ENCODE measurements at regions not wholly inside any gene's neighbourhood (a gene's known extent, or its start where the extent isn't known, plus 50 kb on each side); places are given as distances from the start of the nearest gene placed in this dataset.
"Not testable (repeated sequence)": the region's sequence is repeated elsewhere in the genome, so short reads cannot be mapped to it uniquely, and the experiment has no call there.

GRCh38 chr3:16072420-16073110 lies 101.9 kb upstream of the GALNT15 start:
- Histone ChIP-seq H3K4me1 (no peaks in the 10 kb centered on the region), H3K4me3 (no peak overlapping the region), H3K27me3 (no peaks in the 10 kb centered on the region), H3K36me3 (no peaks in the 10 kb centered on the region), H3K27ac (no peak overlapping the region), H3K9me3 (peaks cover 0 to 4% (median 0%) of the 10 kb centered on the region in 3 donors)
- TF ChIP-seq POLR2A (IDR thresholded peaks at IDR 0.05) (no peak), EP300 (IDR thresholded peaks at IDR 0.05) (no peak), POLR2AphosphoS5 (IDR thresholded peaks at IDR 0.05) (no peak), CTCF (IDR thresholded peaks at IDR 0.05) (no peak)
- WGBS, 2 donors (ENCODE audit: low coverage in 1 of 2): 75 to 86% methylated on average over 1 of the region's 1 CpG
- ATAC-seq: no peak

GRCh38 chr3:16073203-16073602 lies 101.3 kb upstream of the GALNT15 start:
- Histone ChIP-seq H3K4me1 (no peaks in the 10 kb centered on the region), H3K9me3 (peaks cover 0 to 4% (median 0%) of the 10 kb centered on the region in 3 donors), H3K36me3 (no peaks in the 10 kb centered on the region), H3K27ac (no peak overlapping the region), H3K4me3 (no peak overlapping the region), H3K27me3 (no peaks in the 10 kb centered on the region)
- no peak for ATAC-seq
- no peak for TF ChIP-seq CTCF (IDR thresholded peaks at IDR 0.05)

GRCh38 chr3:16073990-16074671 lies 100.3 kb upstream of the GALNT15 start:
- ATAC-seq, H3K27ac ChIP-seq, H3K27me3 ChIP-seq, H3K4me3 ChIP-seq, H3K36me3 ChIP-seq, H3K9me3 ChIP-seq, H3K4me1 ChIP-seq: not testable (repeated sequence)

- H3K4me3 ChIP-seq: no peak overlapping the region
- H3K27me3 ChIP-seq: no peaks in the 10 kb centered on the region
- peaks cover 0 to 4% (median 0%) of the 10 kb centered on the region in 3 donors for H3K9me3 ChIP-seq
- no peak overlapping the region for H3K27ac ChIP-seq
- WGBS, 2 donors (ENCODE audit: low coverage in 1 of 2): 76 to 78% methylated on average over 4 of the region's 4 CpGs
- H3K4me1 ChIP-seq: no peaks in the 10 kb centered on the region
- no peak for ATAC-seq
- no peak for TF ChIP-seq POLR2A (IDR thresholded peaks at IDR 0.05)
- TF ChIP-seq POLR2AphosphoS5 (IDR thresholded peaks at IDR 0.05): no peak
- TF ChIP-seq EP300 (IDR thresholded peaks at IDR 0.05): no peak
- TF ChIP-seq CTCF (IDR thresholded peaks at IDR 0.05): no peak
- H3K36me3 ChIP-seq: no peaks in the 10 kb centered on the region
Measured at GRCh38 chr3:16075647-16076046, 98.8 kb upstream of the GALNT15 start.

GRCh38 chr3:16076564-16076963 lies 97.9 kb upstream of the GALNT15 start:
- no peak overlapping the region for H3K27ac ChIP-seq
- H3K9me3 ChIP-seq: peaks cover 0 to 9% (median 0%) of the 10 kb centered on the region in 3 donors
- no peaks in the 10 kb centered on the region for H3K4me1 ChIP-seq
- 64 to 96% methylated on average over 2 of the region's 2 CpGs for WGBS, 2 donors (ENCODE audit: low coverage in 1 of 2)
- TF ChIP-seq CTCF (IDR thresholded peaks at IDR 0.05) (no peak), POLR2AphosphoS5 (IDR thresholded peaks at IDR 0.05) (no peak), POLR2A (IDR thresholded peaks at IDR 0.05) (no peak), EP300 (IDR thresholded peaks at IDR 0.05) (no peak)
- H3K36me3 ChIP-seq: no peaks in the 10 kb centered on the region
- no peak overlapping the region for H3K4me3 ChIP-seq
- ATAC-seq: no peak
- H3K27me3 ChIP-seq: no peaks in the 10 kb centered on the region

- not testable (repeated sequence) for ATAC-seq, H3K4me1 ChIP-seq, H3K27ac ChIP-seq, H3K36me3 ChIP-seq, H3K27me3 ChIP-seq, H3K4me3 ChIP-seq
- WGBS, 2 donors (ENCODE audit: low coverage in 1 of 2): 33 to 87% methylated on average over 1 to 3 of the region's 5 CpGs
- H3K9me3 ChIP-seq: peaks cover 0 to 15% (median 0%) of the 10 kb centered on the region in 3 donors
Measured at GRCh38 chr3:16077146-16077545, 97.3 kb upstream of the GALNT15 start.

- not testable (repeated sequence) for H3K27me3 ChIP-seq, ATAC-seq, H3K27ac ChIP-seq, H3K4me1 ChIP-seq, H3K4me3 ChIP-seq, H3K36me3 ChIP-seq
- H3K9me3 ChIP-seq: peaks cover 0 to 17% (median 0%) of the 10 kb centered on the region in 3 donors
- 83 to 85% methylated on average over 6 to 7 of the region's 8 CpGs for WGBS, 2 donors (ENCODE audit: low coverage in 1 of 2)
Measured at GRCh38 chr3:16077681-16078080, 96.8 kb upstream of the GALNT15 start.
